ENCODE measurements at regions not wholly inside any gene's neighbourhood (a gene's known extent, or its start where the extent isn't known, plus 50 kb on each side); places are given as distances from the start of the nearest gene placed in this dataset.

- H3K27me3 ChIP-seq (replicated peaks; ENCODE audit: insufficient read depth, low read depth, low read length, poor library complexity) = no peaks in the 10 kb centered on the region
- no peak for DNase-seq (ENCODE audit: low spot score)
- TF ChIP-seq EZH2 (IDR thresholded peaks at IDR 0.05; ENCODE audit: borderline replicate concordance, low read depth, low read length, poor library complexity, severe bottlenecking) = no peak
- peaks cover 8% of the 10 kb centered on the region for H3K9me3 ChIP-seq (ENCODE audit: low read depth, low read length, poor library complexity, severe bottlenecking)
- ChIA-PET CTCF (no interaction called here), POLR2A (ENCODE audit: low non-redundant PET) (no interaction called here)
- peaks cover 18% of the 10 kb centered on the region for H3K4me1 ChIP-seq (ENCODE audit: insufficient read depth, low read length, poor library complexity, severe bottlenecking)
- intact Hi-C loops (cut with micrococcal nuclease; ENCODE audit: unreplicated experiment) = loop anchor here (5.0 kb wide), 1 partner anchor 52 kb away; no protein-coding TSS in a partner anchor
- H3K36me3 ChIP-seq (ENCODE audit: insufficient read depth, low read length, poor library complexity, severe bottlenecking) = no peaks in the 10 kb centered on the region
- H3K27ac ChIP-seq (ENCODE audit: low read depth, low read length, poor library complexity, severe bottlenecking) = no peak overlapping the region
- BruUV-seq (replicated peaks) = no TSS peak
- no peak overlapping the region for H3K4me3 ChIP-seq (ENCODE audit: low read depth, low read length, poor library complexity, severe bottlenecking)
Observed at GRCh38 chr18:57869221-57869620, 66.1 kb upstream of the ATP8B1 start.

DNA sequence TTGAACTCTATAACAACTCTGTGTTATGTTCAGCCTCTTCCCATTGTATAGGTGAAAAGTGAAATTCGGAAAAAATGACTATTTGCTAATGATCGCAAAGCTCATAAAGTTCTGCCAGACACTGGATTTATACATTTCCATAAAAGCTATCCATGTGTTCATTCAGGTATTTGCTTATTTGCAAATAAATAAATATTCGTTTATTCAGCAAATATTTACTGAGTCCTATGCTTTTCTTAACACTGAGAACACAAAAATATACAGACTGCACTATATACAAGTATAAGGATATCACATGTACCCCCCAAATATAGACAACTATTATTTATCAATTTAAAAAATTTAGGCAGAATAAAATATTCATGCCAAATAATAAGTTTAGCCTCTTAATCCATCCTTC, 63.2 kb upstream of the ATP8B1 start:
- Histone ChIP-seq H3K4me1 (ENCODE audit: insufficient read depth, low read length, poor library complexity, severe bottlenecking) (peaks cover 18% of the 10 kb centered on the region), H3K36me3 (ENCODE audit: insufficient read depth, low read length, poor library complexity, severe bottlenecking) (no peaks in the 10 kb centered on the region), H3K27ac (ENCODE audit: low read depth, low read length, poor library complexity, severe bottlenecking) (no peak overlapping the region), H3K9me3 (ENCODE audit: low read depth, low read length, poor library complexity, severe bottlenecking) (no peaks in the 10 kb centered on the region), H3K27me3 (replicated peaks; ENCODE audit: insufficient read depth, low read depth, low read length, poor library complexity) (no peaks in the 10 kb centered on the region), H3K4me3 (ENCODE audit: low read depth, low read length, poor library complexity, severe bottlenecking) (no peak overlapping the region)
- ChIA-PET POLR2A (ENCODE audit: low non-redundant PET) (no interaction called here), CTCF (no interaction called here)
- no peak for DNase-seq (ENCODE audit: low spot score)
- no TSS peak for BruUV-seq (replicated peaks)
- TF ChIP-seq CTCF (conservative IDR thresholded peaks at IDR 0.05; ENCODE audit: low read depth, low read length) (no peak), EZH2 (IDR thresholded peaks at IDR 0.05; ENCODE audit: borderline replicate concordance, low read depth, low read length, poor library complexity, severe bottlenecking) (no peak)
- intact Hi-C loops (cut with micrococcal nuclease; ENCODE audit: unreplicated experiment) = loop anchor here (5.0 kb wide), 1 partner anchor 49 kb away; no protein-coding TSS in a partner anchor

DNA sequence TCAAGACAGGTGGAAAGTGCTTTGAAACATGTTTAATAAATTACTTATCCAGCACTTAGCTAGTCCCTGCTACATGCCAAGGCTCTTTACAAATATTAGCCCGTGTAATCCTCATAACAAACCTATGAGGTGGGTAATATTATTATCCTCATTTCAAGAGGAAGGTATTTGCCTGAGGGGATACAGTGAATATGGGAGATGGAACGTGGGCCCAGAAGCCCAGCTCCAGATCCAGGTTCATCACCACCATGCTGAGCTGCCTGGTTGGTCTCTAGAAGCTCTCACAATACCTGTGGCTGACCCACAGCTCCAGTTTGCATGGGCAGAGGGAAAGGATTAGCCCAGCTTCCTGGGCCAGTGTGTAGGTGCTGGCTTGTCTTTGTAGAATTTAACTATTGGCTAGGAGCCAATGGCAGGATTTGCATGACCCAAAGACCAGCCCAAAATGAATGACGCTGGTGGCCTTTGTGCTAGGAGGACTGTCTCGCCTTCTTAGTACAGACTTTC, 61.6 kb upstream of the ATP8B1 start:
- no peak for TF ChIP-seq EZH2 (IDR thresholded peaks at IDR 0.05; ENCODE audit: borderline replicate concordance, low read depth, low read length, poor library complexity, severe bottlenecking)
- no peak for TF ChIP-seq CTCF (conservative IDR thresholded peaks at IDR 0.05; ENCODE audit: low read depth, low read length)
- Histone ChIP-seq H3K4me3 (ENCODE audit: low read depth, low read length, poor library complexity, severe bottlenecking) (no peak overlapping the region), H3K4me1 (ENCODE audit: insufficient read depth, low read length, poor library complexity, severe bottlenecking) (peaks cover 18% of the 10 kb centered on the region), H3K9me3 (ENCODE audit: low read depth, low read length, poor library complexity, severe bottlenecking) (no peaks in the 10 kb centered on the region), H3K27ac (ENCODE audit: low read depth, low read length, poor library complexity, severe bottlenecking) (no peak overlapping the region), H3K27me3 (replicated peaks; ENCODE audit: insufficient read depth, low read depth, low read length, poor library complexity) (no peaks in the 10 kb centered on the region), H3K36me3 (ENCODE audit: insufficient read depth, low read length, poor library complexity, severe bottlenecking) (no peaks in the 10 kb centered on the region)
- intact Hi-C loops (cut with micrococcal nuclease; ENCODE audit: unreplicated experiment) = loop anchor here (5.0 kb wide), 1 partner anchor 47 kb away; no protein-coding TSS in a partner anchor
- ChIA-PET POLR2A (ENCODE audit: low non-redundant PET) (no interaction called here), CTCF (no interaction called here)
- BruUV-seq (replicated peaks) = no TSS peak
- DNase-seq (ENCODE audit: low spot score) = no peak

DNA sequence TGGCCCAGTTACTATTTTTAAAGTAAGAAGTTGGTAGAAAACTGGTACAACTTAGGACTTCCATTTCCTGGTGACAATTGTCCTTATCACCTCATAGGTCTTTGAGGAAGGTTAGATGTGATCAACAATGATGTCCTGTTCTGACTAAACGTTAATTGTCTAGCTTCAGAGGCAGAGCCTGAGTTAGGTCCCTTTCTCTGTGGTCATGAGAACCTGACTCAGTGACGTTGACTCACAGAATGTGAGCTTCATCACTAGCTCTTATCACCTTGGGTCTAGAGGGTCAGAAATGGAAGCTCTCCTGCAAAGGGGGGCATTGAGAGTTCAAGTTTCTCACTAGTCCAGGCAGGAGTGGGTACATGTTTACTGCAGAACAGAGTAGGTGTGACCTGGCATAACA, 60.6 kb upstream of the ATP8B1 start:
- CTCF ChIA-PET = no interaction called here
- Histone ChIP-seq H3K4me3 (ENCODE audit: low read depth, low read length, poor library complexity, severe bottlenecking) (no peak overlapping the region), H3K36me3 (ENCODE audit: insufficient read depth, low read length, poor library complexity, severe bottlenecking) (no peaks in the 10 kb centered on the region), H3K27ac (ENCODE audit: low read depth, low read length, poor library complexity, severe bottlenecking) (no peak overlapping the region), H3K9me3 (ENCODE audit: low read depth, low read length, poor library complexity, severe bottlenecking) (no peaks in the 10 kb centered on the region), H3K4me1 (ENCODE audit: insufficient read depth, low read length, poor library complexity, severe bottlenecking) (peaks cover 14% of the 10 kb centered on the region), H3K27me3 (replicated peaks; ENCODE audit: insufficient read depth, low read depth, low read length, poor library complexity) (no peaks in the 10 kb centered on the region)
- BruUV-seq (replicated peaks) = no TSS peak
- no peak for DNase-seq (ENCODE audit: low spot score)
- POLR2A ChIA-PET (ENCODE audit: low non-redundant PET) = no interaction called here
- TF ChIP-seq CTCF (conservative IDR thresholded peaks at IDR 0.05; ENCODE audit: low read depth, low read length) = no peak
- TF ChIP-seq EZH2 (IDR thresholded peaks at IDR 0.05; ENCODE audit: borderline replicate concordance, low read depth, low read length, poor library complexity, severe bottlenecking) = no peak
- intact Hi-C loops (cut with micrococcal nuclease; ENCODE audit: unreplicated experiment) = no loop called here

All from A673 (cell line).